HG03460 (cell line): ENCODE measurements at regions not wholly inside any gene's neighbourhood (a gene's known extent, or its start where the extent isn't known, plus 50 kb on each side); places are given as distances from the start of the nearest gene placed in this dataset.
A peak's percentile ranks its signal among the peaks of the same experiment; 100 is the strongest.

Source experiments
- ATAC-seq: cut with Tn5 transposase; IDR thresholded peaks from one replicate; pipeline ENCODE4 v1.9.1; 2021; ENCODE audit not compliant: unreplicated experiment

- ATAC-seq, result no peak
Measured at GRCh38 chr11:103661185-103661584, 375.3 kb upstream of the DDI1 start.

GRCh38 chr11:103661991-103662390 lies 374.4 kb upstream of the DDI1 start:
- ATAC-seq, result no peak

GRCh38 chr11:103662880-103663279 lies 373.6 kb upstream of the DDI1 start:
- ATAC-seq, result no peak

- no peak for ATAC-seq
Measured at GRCh38 chr11:103668859-103669258, 367.6 kb upstream of the DDI1 start.

- ATAC-seq, result no peak
Measured at GRCh38 chr11:103671143-103671651, 365.2 kb upstream of the DDI1 start.

- no peak for ATAC-seq
Measured at GRCh38 chr11:103673773-103674172, 362.7 kb upstream of the DDI1 start.

- ATAC-seq, result no peak
Measured at GRCh38 chr11:103676413-103676812, 360.0 kb upstream of the DDI1 start.

- ATAC-seq, result no peak
Measured at GRCh38 chr11:103680826-103681225, 355.6 kb upstream of the DDI1 start.

GRCh38 chr11:103681855-103682254 lies 354.6 kb upstream of the DDI1 start:
- ATAC-seq, result no peak

- peak; percentile 89 for ATAC-seq
Measured at GRCh38 chr11:103682318-103683184, 353.9 kb upstream of the DDI1 start.

GRCh38 chr11:103683576-103683975 lies 352.9 kb upstream of the DDI1 start:
- ATAC-seq, result no peak

GRCh38 chr11:103688924-103689323 lies 347.5 kb upstream of the DDI1 start:
- ATAC-seq, result no peak

GRCh38 chr11:103690356-103690755 lies 346.1 kb upstream of the DDI1 start:
- ATAC-seq, result no peak

- ATAC-seq, result no peak
Measured at GRCh38 chr11:103696123-103696522, 340.3 kb upstream of the DDI1 start.

GRCh38 chr11:103699216-103699615 lies 337.2 kb upstream of the DDI1 start:
- no peak for ATAC-seq

- ATAC-seq, result no peak
Measured at GRCh38 chr11:103699656-103700055, 336.8 kb upstream of the DDI1 start.

- ATAC-seq, result no peak
Measured at GRCh38 chr11:103700622-103701021, 335.8 kb upstream of the DDI1 start.

GRCh38 chr11:103703437-103703836 lies 333.0 kb upstream of the DDI1 start:
- no peak for ATAC-seq

- no peak for ATAC-seq
Measured at GRCh38 chr11:103703954-103704353, 332.5 kb upstream of the DDI1 start.

- no peak for ATAC-seq
Measured at GRCh38 chr11:103705642-103706041, 330.8 kb upstream of the DDI1 start.

- ATAC-seq, result no peak
Measured at GRCh38 chr11:103709371-103709770, 327.1 kb upstream of the DDI1 start.

- no peak for ATAC-seq
Measured at GRCh38 chr11:103714246-103714645, 322.2 kb upstream of the DDI1 start.

GRCh38 chr11:103716363-103716762 lies 320.1 kb upstream of the DDI1 start:
- no peak for ATAC-seq
